Lung (tissue), 11 donors: ENCODE measurements at regions not wholly inside any gene's neighbourhood (a gene's known extent, or its start where the extent isn't known, plus 50 kb on each side); places are given as distances from the start of the nearest gene placed in this dataset.

Experiments
- ATAC-seq: fragments of 200-7000 bp; cut with Tn5 transposase; one replicate; pipeline ENCODE4 v1.9.1; 2020; ENCODE audit warnings: moderate number of reproducible peaks; ENCODE audit not compliant: insufficient read depth, low FRiP score
- DNase-seq, 3 donors: peaks; one replicate each; pipeline ENCODE4 v3.0.0-alpha.2; 2013 to 2017
- H3K27ac ChIP-seq, 2 donors: one replicate each; pipeline ENCODE4 v1.5.1; 2013; ENCODE audit warnings: mild to moderate bottlenecking in 2 of 2, moderate library complexity in 2 of 2, control low read depth in 1 of 2, inconsistent platforms in 1 of 2, low read depth in 1 of 2, low read length in 1 of 2
- H3K27me3 ChIP-seq, 3 donors: one replicate each; pipeline ENCODE4 v1.5.1; 2013; ENCODE audit warnings: low read length in 2 of 3; ENCODE audit not compliant: control insufficient read depth in 3 of 3, insufficient read depth in 3 of 3
- H3K36me3 ChIP-seq, 4 donors: one replicate each; pipeline ENCODE4 v1.5.1; 2013; ENCODE audit warnings: low read length in 4 of 4, mild to moderate bottlenecking in 1 of 4, moderate library complexity in 1 of 4; ENCODE audit not compliant: control insufficient read depth in 4 of 4, insufficient read depth in 4 of 4
- H3K4me1 ChIP-seq, 5 donors: one replicate each; pipeline ENCODE4 v1.5.1; 2013; ENCODE audit warnings: low read length in 5 of 5, mild to moderate bottlenecking in 2 of 5, moderate library complexity in 1 of 5; ENCODE audit not compliant: control insufficient read depth in 5 of 5, insufficient read depth in 5 of 5
- H3K4me3 ChIP-seq: one replicate; pipeline ENCODE4 v1.5.1; 2013; ENCODE audit warnings: mild to moderate bottlenecking, control low read depth, moderate library complexity
- H3K9ac ChIP-seq, 2 donors: one replicate each; pipeline ENCODE4 v1.5.1; 2013; ENCODE audit warnings: low read length in 2 of 2, control low read depth in 1 of 2; ENCODE audit not compliant: insufficient read depth in 1 of 2
- H3K9me3 ChIP-seq, 4 donors: one replicate each; pipeline ENCODE4 v1.5.1; 2013; ENCODE audit warnings: low read length in 3 of 4, mild to moderate bottlenecking in 1 of 4, moderate library complexity in 1 of 4; ENCODE audit not compliant: control insufficient read depth in 4 of 4, insufficient read depth in 3 of 4
- CTCF ChIP-seq: IDR thresholded peaks from 2 replicates; pipeline ENCODE4 v1.5.1; 2012; ENCODE audit warnings: mild to moderate bottlenecking; ENCODE audit errors: control extremely low read depth, extremely low read depth
- WGBS, 2 donors: extraction: QIAGEN DNeasy Blood & Tissue Kit; methylation state at CpG; one replicate each; pipeline ENCODE4 v1.1.7; 2013; 5-methylcytosine and 5-hydroxymethylcytosine counted together
- donor health status: control.
- donor health status: control.
- donor health status: Bipolar disorder and iron deficiency.
- donor health status: healthy.
- donor health status: DM: yes; HTN: yes; CAD: no.

GRCh38 chr1:219352961-219353651 is 179.4 kb downstream of the LYPLAL1 start:
- no peak for DNase-seq
- no peaks in the 10 kb centered on the region for H3K27me3 ChIP-seq
- H3K27ac ChIP-seq: no peak overlapping the region
- no peak overlapping the region for H3K9ac ChIP-seq
- H3K9me3 ChIP-seq: no peaks in the 10 kb centered on the region
- H3K4me3 ChIP-seq: no peak overlapping the region
- TF ChIP-seq CTCF: no peak
- peaks cover under 1 to 40% (median 11%) of the 10 kb centered on the region in 5 donors for H3K4me1 ChIP-seq
- no peak for ATAC-seq
- 81 to 83% methylated on average over 4 of the region's 4 CpGs for WGBS, 2 donors
- H3K36me3 ChIP-seq: no peaks in the 10 kb centered on the region

GRCh38 chr1:219350172-219350931 is 176.7 kb downstream of the LYPLAL1 start:
- H3K36me3 ChIP-seq: peaks cover 0 to 4% (median 0%) of the 10 kb centered on the region in 4 donors
- H3K27ac ChIP-seq: no peak overlapping the region
- H3K4me3 ChIP-seq: no peak overlapping the region
- ATAC-seq (no peak), DNase-seq (peak; percentile 67 to 94 (median 89))
- H3K9me3 ChIP-seq: peaks cover 0 to 4% (median 0%) of the 10 kb centered on the region in 4 donors
- peaks cover 3 to 50% (median 16%) of the 10 kb centered on the region in 5 donors for H3K4me1 ChIP-seq
- H3K27me3 ChIP-seq: no peaks in the 10 kb centered on the region
- TF ChIP-seq CTCF: no peak
- whole genome bisulfite sequencing, 2 donors: 75 to 78% methylated on average over 5 of the region's 5 CpGs
- no peak overlapping the region for H3K9ac ChIP-seq

GRCh38 chr1:219347921-219348391 is 174.3 kb downstream of the LYPLAL1 start:
- DNase-seq (peak; percentile 15 to 37 (median 33)), ATAC-seq (no peak)
- Histone ChIP-seq H3K27me3 (no peaks in the 10 kb centered on the region), H3K9ac (no peak overlapping the region), H3K4me3 (no peak overlapping the region), H3K27ac (no peak overlapping the region), H3K36me3 (peaks cover 0 to 4% (median 0%) of the 10 kb centered on the region in 4 donors), H3K9me3 (peaks cover 0 to 4% (median 0%) of the 10 kb centered on the region in 4 donors), H3K4me1 (peaks cover 3 to 48% (median 12%) of the 10 kb centered on the region in 5 donors)
- 45 to 63% methylated on average over 5 of the region's 5 CpGs for WGBS, 2 donors
- TF ChIP-seq CTCF: no peak
